OCI-LY3 (cell line): ENCODE measurements at regions not wholly inside any gene's neighbourhood (a gene's known extent, or its start where the extent isn't known, plus 50 kb on each side); places are given as distances from the start of the nearest gene placed in this dataset.

Experiments
- H2AFZ ChIP-seq: fragments of 200-600, 300-600 bp; shearing (Covaris generic); 2 replicates; pipeline ENCODE4 v1.6.0; 2014; ENCODE audit warnings: antibody characterized with exemption, low read depth, low read length
- H3K27ac ChIP-seq: fragments of 200-600, 300-600 bp; sonication (generic); 2 replicates; pipeline ENCODE4 v1.5.1; 2014; ENCODE audit warnings: mild to moderate bottlenecking, low read length, moderate library complexity, mixed read lengths
- H3K27me3 ChIP-seq: fragments of 200-600, 300-600 bp; sonication (generic); 2 replicates; pipeline ENCODE4 v1.6.1; 2014; ENCODE audit warnings: low read depth, low read length, mixed read lengths
- H3K36me3 ChIP-seq: fragments of 200-600, 300-600 bp; sonication (generic); replicated peaks from 2 replicates; pipeline ENCODE3; 2014; ENCODE audit warnings: low read depth, low read length, mixed read lengths
- H3K4me1 ChIP-seq: fragments of 300-600, 200-600 bp; sonication (generic); 2 replicates; pipeline ENCODE4 v1.6.1; 2014; ENCODE audit warnings: low read length, mixed read lengths
- H3K4me2 ChIP-seq: fragments of 200-600, 300-600 bp; sonication (generic); 2 replicates; pipeline ENCODE4 v1.6.1; 2014; ENCODE audit warnings: low read length, mixed read lengths
- H3K4me3 ChIP-seq: fragments of 300-600, 200-600 bp; sonication (generic); 2 replicates; pipeline ENCODE4 v1.5.1; 2014; ENCODE audit warnings: antibody characterized with exemption, mild to moderate bottlenecking, low read length, moderate library complexity
- H3K79me2 ChIP-seq: fragments of 300-600, 200-600 bp; shearing (Covaris generic); 2 replicates; pipeline ENCODE4 v1.6.1; 2014; ENCODE audit warnings: mild to moderate bottlenecking, low read length, mixed read lengths
- H3K9ac ChIP-seq: fragments of 300-600, 200-600 bp; shearing (Covaris generic); 2 replicates; pipeline ENCODE4 v1.6.0; 2014; ENCODE audit warnings: mild to moderate bottlenecking, low read length, moderate library complexity
- H3K9me3 ChIP-seq: fragments of 200-600, 300-600 bp; shearing (Covaris generic); 2 replicates; pipeline ENCODE4 v1.6.1; 2014; ENCODE audit warnings: low read length, mixed read lengths; ENCODE audit not compliant: insufficient read depth
- H4K20me1 ChIP-seq: fragments of 200-600, 300-600 bp; sonication (generic); 2 replicates; pipeline ENCODE4 v1.6.1; 2016; ENCODE audit warnings: low read length, mixed read lengths; ENCODE audit not compliant: insufficient read depth
- EZH2phosphoT487 ChIP-seq: fragments of 200-600 bp; shearing (Covaris generic); IDR thresholded peaks from 2 replicates; pipeline ENCODE4 v1.6.1; 2018; ENCODE audit warnings: antibody characterized with exemption, mixed run types, low read depth
- TF ChIP-seq, protein P1 (sequence below): fragments of 200-600, 300-600 bp; sonication (generic); IDR thresholded peaks from 2 replicates; pipeline ENCODE4 v1.5.1; 2014; ENCODE audit warnings: antibody characterized with exemption, low read length, low read depth

DNA sequence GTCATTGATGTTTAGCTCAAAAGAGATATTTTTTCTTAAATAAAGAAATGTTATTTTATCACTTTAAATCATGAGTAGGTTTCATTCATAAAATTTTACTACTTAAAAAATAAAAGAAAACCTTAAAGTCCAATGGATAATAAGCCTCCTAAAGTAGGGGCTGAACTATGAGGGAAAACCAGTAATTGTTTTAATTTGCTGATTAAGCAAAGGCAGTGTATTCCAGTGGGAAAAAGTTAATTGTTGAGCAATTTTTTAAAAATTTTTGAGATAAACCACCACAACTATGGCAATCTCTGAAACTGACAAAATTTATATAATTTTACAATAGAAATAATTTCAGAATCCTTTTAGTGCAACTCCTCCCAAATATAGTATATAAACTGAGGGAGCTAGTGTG lies 195.0 kb downstream of the FBXO4 start:
- no peak overlapping the region for H3K4me2 ChIP-seq
- no peak overlapping the region for H2AFZ ChIP-seq
- no peaks in the 10 kb centered on the region for H3K79me2 ChIP-seq
- H3K9ac ChIP-seq = no peak overlapping the region
- no peaks in the 10 kb centered on the region for H3K9me3 ChIP-seq
- no peaks in the 10 kb centered on the region for H4K20me1 ChIP-seq
- no peaks in the 10 kb centered on the region for H3K36me3 ChIP-seq
- H3K4me3 ChIP-seq = no peak overlapping the region
- H3K27ac ChIP-seq = no peak overlapping the region
- no peaks in the 10 kb centered on the region for H3K4me1 ChIP-seq
- H3K27me3 ChIP-seq = no peaks in the 10 kb centered on the region
- TF ChIP-seq, protein P1, sequence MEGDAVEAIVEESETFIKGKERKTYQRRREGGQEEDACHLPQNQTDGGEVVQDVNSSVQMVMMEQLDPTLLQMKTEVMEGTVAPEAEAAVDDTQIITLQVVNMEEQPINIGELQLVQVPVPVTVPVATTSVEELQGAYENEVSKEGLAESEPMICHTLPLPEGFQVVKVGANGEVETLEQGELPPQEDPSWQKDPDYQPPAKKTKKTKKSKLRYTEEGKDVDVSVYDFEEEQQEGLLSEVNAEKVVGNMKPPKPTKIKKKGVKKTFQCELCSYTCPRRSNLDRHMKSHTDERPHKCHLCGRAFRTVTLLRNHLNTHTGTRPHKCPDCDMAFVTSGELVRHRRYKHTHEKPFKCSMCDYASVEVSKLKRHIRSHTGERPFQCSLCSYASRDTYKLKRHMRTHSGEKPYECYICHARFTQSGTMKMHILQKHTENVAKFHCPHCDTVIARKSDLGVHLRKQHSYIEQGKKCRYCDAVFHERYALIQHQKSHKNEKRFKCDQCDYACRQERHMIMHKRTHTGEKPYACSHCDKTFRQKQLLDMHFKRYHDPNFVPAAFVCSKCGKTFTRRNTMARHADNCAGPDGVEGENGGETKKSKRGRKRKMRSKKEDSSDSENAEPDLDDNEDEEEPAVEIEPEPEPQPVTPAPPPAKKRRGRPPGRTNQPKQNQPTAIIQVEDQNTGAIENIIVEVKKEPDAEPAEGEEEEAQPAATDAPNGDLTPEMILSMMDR = no peak
- TF ChIP-seq EZH2phosphoT487 = no peak

DNA sequence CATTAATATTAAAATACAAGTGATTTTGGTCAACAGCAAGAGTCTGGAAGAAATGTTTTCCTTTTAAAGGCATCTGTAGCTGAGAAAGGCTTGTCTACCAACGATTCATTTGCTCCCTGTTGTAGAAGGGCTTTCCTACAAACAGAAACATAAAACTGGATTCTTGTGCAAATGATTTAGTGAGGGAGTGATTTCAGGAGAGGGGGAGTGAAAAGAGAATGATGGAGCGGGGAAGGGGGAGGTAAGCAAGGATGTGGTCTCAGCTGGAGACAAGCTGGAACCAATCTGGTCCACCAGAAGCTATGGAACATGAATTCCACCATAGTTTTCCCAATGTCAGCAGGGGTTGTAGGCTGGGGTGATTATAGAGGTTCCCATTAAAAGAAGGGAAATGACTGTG lies 196.3 kb downstream of the FBXO4 start:
- Histone ChIP-seq H3K4me3 (no peak overlapping the region), H3K79me2 (no peaks in the 10 kb centered on the region), H3K36me3 (no peaks in the 10 kb centered on the region), H3K4me2 (no peak overlapping the region), H3K4me1 (no peaks in the 10 kb centered on the region), H2AFZ (no peak overlapping the region), H3K27ac (no peak overlapping the region), H3K27me3 (no peaks in the 10 kb centered on the region), H3K9ac (no peak overlapping the region), H3K9me3 (no peaks in the 10 kb centered on the region), H4K20me1 (no peaks in the 10 kb centered on the region)
- no peak for TF ChIP-seq EZH2phosphoT487
- TF ChIP-seq, protein P1 = no peak

DNA sequence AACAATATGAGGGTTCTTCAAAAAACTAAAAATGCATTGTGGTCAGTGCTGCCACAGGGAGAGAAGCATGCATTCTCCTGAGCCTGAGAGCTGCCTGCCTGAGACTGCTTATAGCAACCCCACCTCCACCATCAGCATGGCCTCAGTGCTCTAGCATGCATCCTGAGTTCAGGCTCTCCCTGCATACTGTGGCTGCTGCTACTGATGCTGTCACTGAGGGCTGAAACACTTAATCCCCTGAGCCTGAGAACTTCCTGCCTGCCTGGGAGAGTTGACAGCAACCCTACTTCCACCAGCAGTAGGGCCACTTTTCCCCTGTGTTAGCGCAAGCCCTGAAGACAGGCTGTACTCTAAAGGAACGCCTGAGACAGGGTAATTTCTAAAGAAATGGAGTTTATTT lies 206.0 kb downstream of the FBXO4 start:
- Histone ChIP-seq H4K20me1 (no peaks in the 10 kb centered on the region), H3K27ac (no peak overlapping the region), H3K4me3 (no peak overlapping the region), H3K9ac (no peak overlapping the region), H3K4me2 (no peak overlapping the region), H3K4me1 (no peaks in the 10 kb centered on the region), H3K27me3 (no peaks in the 10 kb centered on the region), H3K79me2 (no peaks in the 10 kb centered on the region), H3K9me3 (no peaks in the 10 kb centered on the region), H2AFZ (no peak overlapping the region), H3K36me3 (no peaks in the 10 kb centered on the region)
- TF ChIP-seq, protein P1 = no peak
- TF ChIP-seq EZH2phosphoT487 = no peak

DNA sequence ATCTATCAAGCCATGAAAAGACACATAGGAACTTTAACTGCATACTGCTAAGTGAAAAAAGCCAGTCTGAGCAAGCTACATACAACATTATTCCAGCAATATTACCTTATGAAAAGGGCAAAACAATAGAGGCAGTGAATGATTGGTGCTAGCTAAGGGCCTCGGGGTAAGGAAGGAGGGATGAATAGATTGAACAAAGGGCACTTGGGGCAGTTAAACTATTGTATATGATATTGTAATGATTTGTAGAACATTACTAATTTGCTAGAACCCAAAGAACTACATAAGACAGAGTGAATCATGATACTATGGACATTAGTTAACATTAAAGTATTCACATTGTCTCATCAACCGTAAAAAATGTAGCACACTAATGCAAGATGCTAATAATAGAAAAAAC lies 218.3 kb downstream of the FBXO4 start:
- no peak overlapping the region for H3K4me3 ChIP-seq
- no peaks in the 10 kb centered on the region for H3K4me1 ChIP-seq
- no peak overlapping the region for H3K9ac ChIP-seq
- H3K9me3 ChIP-seq = no peaks in the 10 kb centered on the region
- H3K4me2 ChIP-seq = no peak overlapping the region
- H2AFZ ChIP-seq = no peak overlapping the region
- no peak overlapping the region for H3K27ac ChIP-seq
- no peaks in the 10 kb centered on the region for H4K20me1 ChIP-seq
- H3K36me3 ChIP-seq = no peaks in the 10 kb centered on the region
- H3K27me3 ChIP-seq = no peaks in the 10 kb centered on the region
- no peak for TF ChIP-seq EZH2phosphoT487
- TF ChIP-seq, protein P1 = no peak
- H3K79me2 ChIP-seq = no peaks in the 10 kb centered on the region
